A549 (cell line): ENCODE measurements at regions not wholly inside any gene's neighbourhood (a gene's known extent, or its start where the extent isn't known, plus 50 kb on each side); places are given as distances from the start of the nearest gene placed in this dataset.

Experiments
- ATAC-seq, 2 experiments: fragments of 200-7000 bp in 1 of 2; fragments of >200 bp in 1 of 2; cut with Nextera tagmentation in 1 of 2; cut with Tn5 transposase in 1 of 2; 3 replicates each; pipeline versions ENCODE4 v1.8.0 to v1.9.1; 2018 to 2020; ENCODE audit warnings: mild to moderate bottlenecking in 1 of 2, moderate library complexity in 1 of 2
- CTCF ChIA-PET: fragments of 300-600 bp; sonication (Branson Sonifier 250); formaldehyde crosslinking; extraction: SDS; loops from one replicate; lab custom pipeline; 2021; ENCODE audit warnings: antibody characterized with exemption, inconsistent platforms; lab: Yijun Ruan, JAX
- POLR2A ChIA-PET: fragments of 350-600 bp; formaldehyde crosslinking; extraction: SDS; loops from one replicate; lab custom pipeline; 2021; ENCODE audit warnings: antibody characterized with exemption, inconsistent platforms; lab: Yijun Ruan, JAX
- DNase-seq, 2 experiments: peaks; one replicate each; pipeline versions ENCODE4 v3.0.0 to v3.0.0-alpha.2; 2011 to 2016; ENCODE audit warnings: low read depth in 1 of 2, low spot score in 1 of 2
- FAIRE-seq: peaks from 2 replicates; lab custom pipeline; 2011; peaks lifted over from hg19 to GRCh38; lab: Jason Lieb, UNC
- H3K27ac ChIP-seq, 2 experiments: fragments of >200 bp; sonication (Bioruptor Twin); formaldehyde crosslinking; 3 replicates each; pipeline ENCODE4 v1.5.1; 2016 to 2017
- H3K4me1 ChIP-seq: fragments of >200 bp; sonication (Bioruptor Twin); formaldehyde crosslinking; 3 replicates; pipeline ENCODE4 v1.6.1; 2016
- H3K4me2 ChIP-seq: fragments of >200 bp; sonication (Bioruptor Twin); formaldehyde crosslinking; 3 replicates; pipeline ENCODE4 v1.6.1; 2016
- H3K4me3 ChIP-seq: fragments of >200 bp; sonication (Bioruptor Twin); formaldehyde crosslinking; 3 replicates; pipeline ENCODE4 v1.5.1; 2016
- H3K9me3 ChIP-seq: fragments of >200 bp; sonication (Bioruptor Twin); formaldehyde crosslinking; 3 replicates; pipeline ENCODE4 v1.6.1; 2016
- BCL3 ChIP-seq: fragments of >200 bp; sonication (Bioruptor Twin); formaldehyde crosslinking; IDR thresholded peaks from 3 replicates; pipeline ENCODE4 v1.6.1; 2016
- BHLHE40 ChIP-seq: IDR thresholded peaks from 2 replicates; pipeline ENCODE4 v1.6.1; 2012; ENCODE audit warnings: low read depth, low read length, inconsistent platforms
- CBX8 ChIP-seq: fragments of 200-600 bp; sonication (generic); IDR thresholded peaks from 2 replicates; pipeline ENCODE4 v1.6.1; 2016
- CEBPB ChIP-seq, 2 experiments: fragments of >200 bp in 1 of 2; sonication (Bioruptor Twin) in 1 of 2; formaldehyde crosslinking in 1 of 2; IDR thresholded peaks; 2 replicates each; pipeline ENCODE4 v1.6.1; 2012 to 2016
- CTCF ChIP-seq: fragments of >200 bp; sonication (Bioruptor Twin); formaldehyde crosslinking; IDR thresholded peaks from 3 replicates; pipeline ENCODE4 v1.5.1; 2016
- EHF ChIP-seq: fragments of 250-450 bp; sonication (Bioruptor Pico); IDR thresholded peaks from 2 replicates; pipeline ENCODE4 v1.5.0; 2020; ENCODE audit warnings: mild to moderate bottlenecking
- EHMT2 ChIP-seq: fragments of 200-600 bp; sonication (generic); IDR thresholded peaks from 2 replicates; pipeline ENCODE4 v1.6.1; 2016; ENCODE audit warnings: antibody characterized with exemption, low read depth, mild to moderate bottlenecking, moderate library complexity
- ELK1 ChIP-seq: fragments of 150-350 bp; IDR thresholded peaks from 2 replicates; pipeline ENCODE4 v1.6.1; 2014; ENCODE audit warnings: low read depth, mild to moderate bottlenecking, low read length
- ESRRA ChIP-seq: fragments of 150-350 bp; IDR thresholded peaks from 2 replicates; pipeline ENCODE4 v1.6.1; 2014; ENCODE audit warnings: mild to moderate bottlenecking, low read length, borderline replicate concordance
- FOXS1 ChIP-seq: fragments of 250-450 bp; sonication (Bioruptor Pico); IDR thresholded peaks from 2 replicates; pipeline ENCODE4 v1.5.0; 2020; ENCODE audit warnings: mild to moderate bottlenecking, moderate library complexity
- HES2 ChIP-seq: fragments of >200 bp; sonication (Bioruptor Twin); formaldehyde crosslinking; IDR thresholded peaks from 2 replicates; pipeline ENCODE4 v1.6.1; 2016
- HEYL ChIP-seq: fragments of 250-450 bp; sonication (Bioruptor Pico); IDR thresholded peaks from 2 replicates; pipeline ENCODE4 v1.8.0; 2021; ENCODE audit warnings: mild to moderate bottlenecking, moderate library complexity
- HOXB13 ChIP-seq: fragments of 250-450 bp; sonication (Bioruptor Pico); IDR thresholded peaks from 2 replicates; pipeline ENCODE4 v1.5.0; 2020; ENCODE audit warnings: low read depth, mild to moderate bottlenecking, moderate library complexity
- JUN ChIP-seq, 2 experiments: fragments of >200 bp; sonication (Bioruptor Twin); formaldehyde crosslinking; IDR thresholded peaks; 2 replicates in 1 of 2; 3 replicates in 1 of 2; pipeline ENCODE4 v1.6.1; 2016 to 2017
- MAX ChIP-seq: IDR thresholded peaks from 2 replicates; pipeline ENCODE4 v1.6.1; 2012
- MYC ChIP-seq: IDR thresholded peaks from 2 replicates; pipeline ENCODE4 v1.6.1; 2012; ENCODE audit warnings: mild to moderate bottlenecking, inconsistent platforms, low read length, improper control_type of control experiment, borderline replicate concordance
- RARB ChIP-seq: fragments of 250-450 bp; sonication (Bioruptor Pico); IDR thresholded peaks from 2 replicates; pipeline ENCODE4 v1.8.0; 2021; ENCODE audit warnings: mild to moderate bottlenecking, moderate library complexity
- RCOR1 ChIP-seq: fragments of 150-350 bp; IDR thresholded peaks from 2 replicates; pipeline ENCODE4 v1.6.1; 2014; ENCODE audit warnings: antibody characterized with exemption, low read length, low read depth
- ZC3H11A ChIP-seq: fragments of 450-650 bp; IDR thresholded peaks from 2 replicates; pipeline ENCODE4 v1.6.1; 2014; ENCODE audit warnings: antibody characterized with exemption, mild to moderate bottlenecking
- ZFP36 ChIP-seq: fragments of 450-650 bp; IDR thresholded peaks from 2 replicates; pipeline ENCODE4 v1.6.1; 2014; ENCODE audit warnings: borderline replicate concordance; ENCODE audit not compliant: partially characterized antibody
- ZNF302 ChIP-seq: fragments of 250-450 bp; sonication (Bioruptor Pico); IDR thresholded peaks from 2 replicates; pipeline ENCODE4 v1.9.0; 2021; ENCODE audit warnings: inconsistent platforms, mild to moderate bottlenecking, moderate library complexity
- WGBS: methylation state at CpG from one replicate; pipeline ENCODE4 v1.1.6; 2017; ENCODE audit errors: missing lambda C conversion rate; 5-methylcytosine and 5-hydroxymethylcytosine counted together
- TF ChIP-seq, protein P1 (sequence below): fragments of 200-600 bp; sonication (generic); IDR thresholded peaks from 2 replicates; pipeline ENCODE4 v1.6.1; 2016; ENCODE audit warnings: antibody characterized with exemption, mild to moderate bottlenecking, moderate library complexity

- TF ChIP-seq ELK1 = no peak
Observed at GRCh38 chr18:14974088-14974487, 226.1 kb downstream of the ANKRD30B start (continued).

GRCh38 chr18:14974576-14974975, 226.6 kb downstream of the ANKRD30B start:
- ATAC-seq = no peak
- POLR2A ChIA-PET = no interaction called here

DNA sequence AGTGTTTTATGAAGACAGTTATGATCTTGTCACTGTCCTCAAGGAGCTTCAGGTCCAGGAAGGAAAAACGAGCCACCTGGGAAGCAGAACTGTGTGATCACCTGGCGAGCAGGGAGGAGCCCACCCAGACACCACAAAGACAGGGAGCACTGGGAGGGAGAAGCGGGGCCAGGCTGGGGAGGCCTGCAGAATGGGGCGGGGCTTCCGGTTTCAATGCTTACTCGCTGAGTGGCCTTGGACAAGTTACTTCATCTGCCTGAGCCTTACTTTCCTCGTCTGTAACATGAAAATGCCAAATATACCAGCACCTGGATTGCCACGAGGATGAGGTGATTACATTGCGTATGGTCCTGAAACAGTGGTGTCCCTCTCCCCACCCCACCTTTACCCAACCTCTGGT, 227.5 kb downstream of the ANKRD30B start:
- no peaks in the 10 kb centered on the region for H3K4me1 ChIP-seq

More at GRCh38 chr18:14974576-14974975, 226.6 kb downstream of the ANKRD30B start:
- 0% methylated on average over 3 of the region's 3 CpGs for WGBS
- Histone ChIP-seq H3K27ac (no peak overlapping the region), H3K4me3 (no peak overlapping the region), H3K9me3 (no peaks in the 10 kb centered on the region), H3K4me1 (no peaks in the 10 kb centered on the region), H3K4me2 (no peak overlapping the region)
- CTCF ChIA-PET = no interaction called here
- TF ChIP-seq, protein P1, sequence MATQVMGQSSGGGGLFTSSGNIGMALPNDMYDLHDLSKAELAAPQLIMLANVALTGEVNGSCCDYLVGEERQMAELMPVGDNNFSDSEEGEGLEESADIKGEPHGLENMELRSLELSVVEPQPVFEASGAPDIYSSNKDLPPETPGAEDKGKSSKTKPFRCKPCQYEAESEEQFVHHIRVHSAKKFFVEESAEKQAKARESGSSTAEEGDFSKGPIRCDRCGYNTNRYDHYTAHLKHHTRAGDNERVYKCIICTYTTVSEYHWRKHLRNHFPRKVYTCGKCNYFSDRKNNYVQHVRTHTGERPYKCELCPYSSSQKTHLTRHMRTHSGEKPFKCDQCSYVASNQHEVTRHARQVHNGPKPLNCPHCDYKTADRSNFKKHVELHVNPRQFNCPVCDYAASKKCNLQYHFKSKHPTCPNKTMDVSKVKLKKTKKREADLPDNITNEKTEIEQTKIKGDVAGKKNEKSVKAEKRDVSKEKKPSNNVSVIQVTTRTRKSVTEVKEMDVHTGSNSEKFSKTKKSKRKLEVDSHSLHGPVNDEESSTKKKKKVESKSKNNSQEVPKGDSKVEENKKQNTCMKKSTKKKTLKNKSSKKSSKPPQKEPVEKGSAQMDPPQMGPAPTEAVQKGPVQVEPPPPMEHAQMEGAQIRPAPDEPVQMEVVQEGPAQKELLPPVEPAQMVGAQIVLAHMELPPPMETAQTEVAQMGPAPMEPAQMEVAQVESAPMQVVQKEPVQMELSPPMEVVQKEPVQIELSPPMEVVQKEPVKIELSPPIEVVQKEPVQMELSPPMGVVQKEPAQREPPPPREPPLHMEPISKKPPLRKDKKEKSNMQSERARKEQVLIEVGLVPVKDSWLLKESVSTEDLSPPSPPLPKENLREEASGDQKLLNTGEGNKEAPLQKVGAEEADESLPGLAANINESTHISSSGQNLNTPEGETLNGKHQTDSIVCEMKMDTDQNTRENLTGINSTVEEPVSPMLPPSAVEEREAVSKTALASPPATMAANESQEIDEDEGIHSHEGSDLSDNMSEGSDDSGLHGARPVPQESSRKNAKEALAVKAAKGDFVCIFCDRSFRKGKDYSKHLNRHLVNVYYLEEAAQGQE = no peak
- no peak for TF ChIP-seq RCOR1
- TF ChIP-seq ZC3H11A = no peak
- TF ChIP-seq RARB (CRISPR knock-in tag) = no peak
- no peak for TF ChIP-seq CTCF
- no peak for TF ChIP-seq BHLHE40
- no peak for TF ChIP-seq EHMT2
- no peak for TF ChIP-seq ZNF302 (CRISPR knock-in tag)
- TF ChIP-seq CBX8 = no peak
- no peak for TF ChIP-seq ESRRA
- TF ChIP-seq HEYL (CRISPR knock-in tag) = no peak
- TF ChIP-seq MYC = no peak
- TF ChIP-seq JUN (IDR thresholded peaks at IDR 0.05) = no peak
- TF ChIP-seq ZFP36 = no peak
- DNase-seq = no peak
- FAIRE-seq = no peak

More for the DNA sequence above, 227.5 kb downstream of the ANKRD30B start:
- FAIRE-seq = no peak
- TF ChIP-seq ZC3H11A (no peak), EHF (CRISPR knock-in tag) (no peak), HOXB13 (CRISPR knock-in tag) (no peak), CEBPB (IDR thresholded peaks at IDR 0.05) (no peak), MAX (no peak), HES2 (no peak), FOXS1 (CRISPR knock-in tag) (no peak), BCL3 (no peak)
- POLR2A ChIA-PET = no interaction called here
- ATAC-seq = no peak
- Histone ChIP-seq H3K27ac (no peak overlapping the region), H3K4me2 (no peak overlapping the region), H3K9me3 (no peaks in the 10 kb centered on the region), H3K4me3 (no peak overlapping the region)
- 12% methylated on average over 6 of the region's 9 CpGs for WGBS
- DNase-seq = no peak
- CTCF ChIA-PET = no interaction called here
